ENCODE measurements at regions not wholly inside any gene's neighbourhood (a gene's known extent, or its start where the extent isn't known, plus 50 kb on each side); places are given as distances from the start of the nearest gene placed in this dataset.

GRCh38 chr7:131105799-131106680, 221.6 kb upstream of the MKLN1 start:
- DNase-seq (ENCODE audit: low read depth), result no peak
- H3K27me3 ChIP-seq (ENCODE audit: control insufficient read depth, insufficient read depth, low read length), result no peaks in the 10 kb centered on the region
- TF ChIP-seq CTCF (IDR thresholded peaks at IDR 0.05; ENCODE audit: insufficient read depth, low read depth, low read length), result no peak
- CTCF ChIA-PET, result interaction anchor here (1.0 to 1.8 kb wide), 3 partner anchors 35 to 197 kb away, joined by 3 to 6 read pairs (median 6); no protein-coding TSS in a partner anchor
- peak overlapping the region; percentile 61 for H3K4me3 ChIP-seq (ENCODE audit: low read depth, low read length)
- POLR2A ChIA-PET, result interaction anchor here (0.6 to 1.5 kb wide), 2 partner anchors 222 to 250 kb away, joined by 3 to 7 read pairs; partner anchors contain the start of gene MKLN1
- H3K36me3 ChIP-seq (ENCODE audit: control insufficient read depth, insufficient read depth, low read length), result no peaks in the 10 kb centered on the region

GRCh38 chr7:131106681-131107336, 220.9 kb upstream of the MKLN1 start:
- Histone ChIP-seq H3K36me3 (ENCODE audit: control insufficient read depth, insufficient read depth, low read length) (no peaks in the 10 kb centered on the region), H3K4me3 (ENCODE audit: low read depth, low read length) (peak overlapping the region; percentile 61), H3K27me3 (ENCODE audit: control insufficient read depth, insufficient read depth, low read length) (no peaks in the 10 kb centered on the region)
- POLR2A ChIA-PET, result interaction anchor here (0.6 kb wide), 3 partner anchors 251 to 562 kb away, joined by 3 to 5 read pairs (median 4); no protein-coding TSS in a partner anchor
- DNase-seq (ENCODE audit: low read depth), result no peak
- TF ChIP-seq CTCF (IDR thresholded peaks at IDR 0.05; ENCODE audit: insufficient read depth, low read depth, low read length), result no peak
- CTCF ChIA-PET, result interaction anchor here (1.5 to 1.8 kb wide), 2 partner anchors 38 to 196 kb away, joined by 6 read pairs; no protein-coding TSS in a partner anchor

GRCh38 chr7:131107337-131108211, 220.1 kb upstream of the MKLN1 start:
- no peak for TF ChIP-seq CTCF (IDR thresholded peaks at IDR 0.05; ENCODE audit: insufficient read depth, low read depth, low read length)
- peak overlapping the region; percentile 61 for H3K4me3 ChIP-seq (ENCODE audit: low read depth, low read length)
- no peaks in the 10 kb centered on the region for H3K36me3 ChIP-seq (ENCODE audit: control insufficient read depth, insufficient read depth, low read length)
- POLR2A ChIA-PET, result interaction anchor here (0.6 kb wide), 2 partner anchors 306 to 562 kb away, joined by 4 to 5 read pairs; no protein-coding TSS in a partner anchor
- DNase-seq (ENCODE audit: low read depth), result no peak
- CTCF ChIA-PET, result interaction anchor here (1.5 to 1.8 kb wide), 2 partner anchors 39 to 195 kb away, joined by 6 read pairs; no protein-coding TSS in a partner anchor
- no peaks in the 10 kb centered on the region for H3K27me3 ChIP-seq (ENCODE audit: control insufficient read depth, insufficient read depth, low read length)

- ChIA-PET POLR2A (interaction anchor here (0.5 kb wide), 1 partner anchor 334 kb away, joined by 3 read pairs; no protein-coding TSS in a partner anchor), CTCF (interaction anchor here (0.7 to 2.3 kb wide), 2 partner anchors 40 to 83 kb away, joined by 3 to 6 read pairs; no protein-coding TSS in a partner anchor)
- no peak for TF ChIP-seq CTCF (IDR thresholded peaks at IDR 0.05; ENCODE audit: insufficient read depth, low read depth, low read length)
- DNase-seq (ENCODE audit: low read depth), result no peak
- Histone ChIP-seq H3K27me3 (ENCODE audit: control insufficient read depth, insufficient read depth, low read length) (no peaks in the 10 kb centered on the region), H3K4me3 (ENCODE audit: low read depth, low read length) (peak overlapping the region; percentile 61), H3K36me3 (ENCODE audit: control insufficient read depth, insufficient read depth, low read length) (no peaks in the 10 kb centered on the region)
These were observed 219.3 kb upstream of the MKLN1 start for GRCh38 chr7:131108212-131108940.

Measured in BJ (cell line).